Neural cell (in vitro differentiated cells): ENCODE measurements at regions not wholly inside any gene's neighbourhood (a gene's known extent, or its start where the extent isn't known, plus 50 kb on each side); places are given as distances from the start of the nearest gene placed in this dataset.

Experiments used
- H2AFZ ChIP-seq: fragments of 200-600, 300-800 bp; sonication (generic), shearing (Covaris generic); 2 replicates; pipeline ENCODE4 v1.6.0; 2014; ENCODE audit warnings: low read depth, mild to moderate bottlenecking, antibody characterized with exemption, low read length, moderate library complexity
- H3F3A ChIP-seq: fragments of 200-600 bp; shearing (Covaris generic); 2 replicates; pipeline ENCODE4 v1.6.1; 2016; ENCODE audit warnings: mild to moderate bottlenecking, moderate library complexity, mixed read lengths, antibody characterized with exemption, low read length; ENCODE audit not compliant: insufficient read depth, poor library complexity, severe bottlenecking
- H3K27ac ChIP-seq: fragments of 200-600, 300-800 bp; sonication (generic), shearing (Covaris generic); 2 replicates; pipeline ENCODE4 v1.5.1; 2014; ENCODE audit warnings: mild to moderate bottlenecking, low read length, moderate library complexity
- H3K27me3 ChIP-seq: fragments of 300-800, 200-600 bp; sonication (generic), shearing (Covaris generic); 2 replicates; pipeline ENCODE4 v1.6.0; 2014; ENCODE audit warnings: mild to moderate bottlenecking, low read depth, low read length, moderate library complexity; ENCODE audit not compliant: insufficient read depth
- H3K36me3 ChIP-seq: fragments of 300-800, 200-600 bp; sonication (generic), shearing (Covaris generic); 2 replicates; pipeline ENCODE4 v1.5.1; 2014; ENCODE audit warnings: mild to moderate bottlenecking, antibody characterized with exemption, low read length, moderate library complexity; ENCODE audit not compliant: insufficient read depth
- H3K4me2 ChIP-seq: fragments of 300-800, 200-600 bp; sonication (generic), shearing (Covaris generic); 2 replicates; pipeline ENCODE4 v1.6.0; 2014; ENCODE audit warnings: mild to moderate bottlenecking, low read length
- H3K4me3 ChIP-seq: fragments of 300-800, 200-600 bp; sonication (generic), shearing (Covaris generic); 2 replicates; pipeline ENCODE4 v1.5.1; 2014; ENCODE audit warnings: mild to moderate bottlenecking, low read length, moderate library complexity
- H3K79me2 ChIP-seq: fragments of 200-600 bp; shearing (Covaris generic); replicated peaks from 2 replicates; pipeline ENCODE4 v1.6.0; 2014; ENCODE audit warnings: mild to moderate bottlenecking, low read length, moderate library complexity; ENCODE audit not compliant: insufficient read depth
- H3K9ac ChIP-seq: fragments of 300-800, 200-600 bp; sonication (generic), shearing (Covaris generic); 2 replicates; pipeline ENCODE4 v1.6.1; 2016; ENCODE audit warnings: mild to moderate bottlenecking, low read length, mixed read lengths
- H3K9me2 ChIP-seq: fragments of 200-600 bp; shearing (Covaris generic); 2 replicates; pipeline ENCODE4 v1.6.1; 2016; ENCODE audit warnings: mild to moderate bottlenecking, low read length, mixed read lengths; ENCODE audit not compliant: insufficient read depth
- H3K9me3 ChIP-seq: fragments of 200-600, 300-800 bp; sonication (generic), shearing (Covaris generic); 2 replicates; pipeline ENCODE4 v1.6.1; 2016; ENCODE audit warnings: mild to moderate bottlenecking, mixed run types, low read length, moderate library complexity, mixed read lengths
- H4K20me1 ChIP-seq: fragments of 200-600 bp; shearing (Covaris generic); 2 replicates; pipeline ENCODE4 v1.6.1; 2016; ENCODE audit warnings: mild to moderate bottlenecking, mixed run types; ENCODE audit not compliant: insufficient read depth
- CTCF ChIP-seq: fragments of 450-650 bp; IDR thresholded peaks from 2 replicates; pipeline ENCODE4 v1.5.1; 2014; ENCODE audit warnings: antibody characterized with exemption, mild to moderate bottlenecking, moderate library complexity; ENCODE audit not compliant: poor library complexity, severe bottlenecking
- EP300 ChIP-seq: fragments of 450-650 bp; conservative IDR thresholded peaks from 2 replicates; pipeline ENCODE4 v1.6.1; 2014; ENCODE audit warnings: antibody characterized with exemption, mild to moderate bottlenecking, moderate library complexity; ENCODE audit not compliant: poor library complexity, severe bottlenecking
- EZH2 ChIP-seq: fragments of 200-600, 300-800 bp; shearing (Covaris generic), sonication (generic); IDR thresholded peaks from 2 replicates; pipeline ENCODE4 v1.6.1; 2014; ENCODE audit warnings: antibody characterized with exemption, low read length, borderline replicate concordance, mild to moderate bottlenecking; ENCODE audit not compliant: insufficient read depth, poor library complexity, severe bottlenecking
- MXI1 ChIP-seq: fragments of 450-650 bp; conservative IDR thresholded peaks from 2 replicates; pipeline ENCODE4 v1.6.1; 2014; ENCODE audit warnings: antibody characterized with exemption, mild to moderate bottlenecking; ENCODE audit not compliant: poor library complexity, severe bottlenecking
- POLR2AphosphoS5 ChIP-seq: IDR thresholded peaks from 2 replicates; pipeline ENCODE4 v1.6.1; 2012
- RAD21 ChIP-seq: fragments of 450-650 bp; conservative IDR thresholded peaks from 2 replicates; pipeline ENCODE4 v1.6.1; 2014; ENCODE audit warnings: antibody characterized with exemption, mild to moderate bottlenecking, moderate library complexity
- REST ChIP-seq: IDR thresholded peaks from 2 replicates; pipeline ENCODE4 v1.6.1; 2012; ENCODE audit warnings: borderline replicate concordance
- SMC3 ChIP-seq: fragments of 450-650 bp; conservative IDR thresholded peaks from 2 replicates; pipeline ENCODE4 v1.6.1; 2014; ENCODE audit warnings: antibody characterized with exemption, mild to moderate bottlenecking, moderate library complexity; ENCODE audit not compliant: poor library complexity
- TAF1 ChIP-seq: IDR thresholded peaks from 2 replicates; pipeline ENCODE4 v1.6.1; 2012; ENCODE audit warnings: low read depth

GRCh38 chr11:98965358-98965757, 55.4 kb upstream of the CNTN5 start:
- Histone ChIP-seq H3F3A (no peaks in the 10 kb centered on the region), H3K27ac (no peak overlapping the region), H3K9me2 (no peaks in the 10 kb centered on the region), H3K9ac (no peak overlapping the region), H3K9me3 (no peaks in the 10 kb centered on the region), H3K4me3 (no peak overlapping the region), H3K4me2 (no peak overlapping the region), H4K20me1 (no peaks in the 10 kb centered on the region), H3K27me3 (no peaks in the 10 kb centered on the region), H2AFZ (no peak overlapping the region), H3K79me2 (no peaks in the 10 kb centered on the region), H3K36me3 (no peaks in the 10 kb centered on the region)
- no peak for TF ChIP-seq RAD21
- TF ChIP-seq CTCF, result no peak
- no peak for TF ChIP-seq EP300
- TF ChIP-seq REST, result no peak
- no peak for TF ChIP-seq POLR2AphosphoS5
- no peak for TF ChIP-seq MXI1
- no peak for TF ChIP-seq SMC3
- TF ChIP-seq TAF1, result no peak
- TF ChIP-seq EZH2, result no peak

- H3K36me3 ChIP-seq, result no peaks in the 10 kb centered on the region
- no peaks in the 10 kb centered on the region for H3K79me2 ChIP-seq
- no peak for TF ChIP-seq MXI1
- TF ChIP-seq SMC3, result no peak
- no peak for TF ChIP-seq REST
- no peak for TF ChIP-seq EP300
- TF ChIP-seq EZH2, result no peak
- TF ChIP-seq TAF1, result no peak
- no peak for TF ChIP-seq CTCF
- TF ChIP-seq RAD21, result no peak
- TF ChIP-seq POLR2AphosphoS5, result no peak
- H3K9me3 ChIP-seq, result no peaks in the 10 kb centered on the region
- H4K20me1 ChIP-seq, result no peaks in the 10 kb centered on the region
- H3K27ac ChIP-seq, result no peak overlapping the region
- no peaks in the 10 kb centered on the region for H3F3A ChIP-seq
- no peaks in the 10 kb centered on the region for H3K27me3 ChIP-seq
- no peak overlapping the region for H3K9ac ChIP-seq
- H3K9me2 ChIP-seq, result no peaks in the 10 kb centered on the region
- H3K4me2 ChIP-seq, result no peak overlapping the region
- H2AFZ ChIP-seq, result no peak overlapping the region
- no peak overlapping the region for H3K4me3 ChIP-seq
Observed at GRCh38 chr11:98965775-98966174, 55.0 kb upstream of the CNTN5 start.
